IMR-90 (cell line): ENCODE measurements at regions not wholly inside any gene's neighbourhood (a gene's known extent, or its start where the extent isn't known, plus 50 kb on each side); places are given as distances from the start of the nearest gene placed in this dataset.

Experiments used
- ATAC-seq: fragments of 200-7000 bp; cut with Tn5 transposase; 2 replicates; pipeline ENCODE4 v1.9.1; 2020; ENCODE audit warnings: low read depth, mild to moderate bottlenecking, moderate library complexity
- BruUV-seq: library from RNA; stranded (reverse); fragments of 400-500 nt; replicated peaks from 2 replicates; lab custom pipeline; 2021; lab: Mats Ljungman, UMichigan
- CTCF ChIA-PET: fragments of 300-600 bp; formaldehyde crosslinking; extraction: SDS; loops from one replicate; lab custom pipeline; 2021; ENCODE audit warnings: antibody characterized with exemption; lab: Yijun Ruan, JAX
- POLR2A ChIA-PET: fragments of 300-600 bp; sonication (Branson Sonifier 250); formaldehyde crosslinking; loops from one replicate; lab custom pipeline; 2022; ENCODE audit warnings: antibody characterized with exemption; ENCODE audit not compliant: unreplicated experiment; lab: Charles Lee
- DNase-seq: peaks from one replicate; pipeline ENCODE4 v3.0.0; 2013
- H2AFZ ChIP-seq: replicated peaks from 2 replicates; pipeline ENCODE3; 2013; ENCODE audit warnings: low read length, mild to moderate bottlenecking; ENCODE audit not compliant: poor library complexity
- H2AK5ac ChIP-seq: 2 replicates; pipeline ENCODE4 v1.6.1; 2013; ENCODE audit warnings: low read depth, low read length, inconsistent platforms
- H2AK9ac ChIP-seq: replicated peaks from 2 replicates; pipeline ENCODE3; 2013; ENCODE audit warnings: mild to moderate bottlenecking, low read depth, low read length, moderate library complexity; ENCODE audit not compliant: poor library complexity
- H2BK120ac ChIP-seq: 2 replicates; pipeline ENCODE4 v1.6.1; 2013; ENCODE audit warnings: low read depth, low read length, inconsistent platforms
- H2BK15ac ChIP-seq: 3 replicates; pipeline ENCODE4 v1.6.1; 2013; ENCODE audit warnings: low read depth, low read length, inconsistent platforms
- H2BK20ac ChIP-seq: 2 replicates; pipeline ENCODE4 v1.6.1; 2013; ENCODE audit warnings: low read depth, mild to moderate bottlenecking, inconsistent platforms, low read length, moderate library complexity
- H2BK5ac ChIP-seq: 2 replicates; pipeline ENCODE4 v1.6.1; 2013; ENCODE audit warnings: mild to moderate bottlenecking, low read depth, low read length, inconsistent platforms; ENCODE audit not compliant: poor library complexity, severe bottlenecking
- H3K14ac ChIP-seq: replicated peaks from 2 replicates; pipeline ENCODE4 v1.6.1; 2013; ENCODE audit warnings: low read depth, low read length, inconsistent platforms
- H3K18ac ChIP-seq: 2 replicates; pipeline ENCODE4 v1.6.1; 2013; ENCODE audit warnings: low read depth, low read length, control low read depth
- H3K23ac ChIP-seq: 2 replicates; pipeline ENCODE4 v1.6.1; 2013; ENCODE audit warnings: low read depth, low read length, inconsistent platforms
- H3K27ac ChIP-seq: 2 replicates; pipeline ENCODE4 v1.5.1; 2013; ENCODE audit warnings: mild to moderate bottlenecking, control low read depth, low read length; ENCODE audit not compliant: insufficient read depth
- H3K27me3 ChIP-seq: 2 replicates; pipeline ENCODE4 v1.6.1; 2013; ENCODE audit warnings: low read length; ENCODE audit not compliant: control insufficient read depth, insufficient read depth
- H3K36me3 ChIP-seq: 2 replicates; pipeline ENCODE4 v1.6.1; 2013; ENCODE audit warnings: low read length, mixed read lengths; ENCODE audit not compliant: control insufficient read depth, insufficient read depth
- H3K4ac ChIP-seq: 2 replicates; pipeline ENCODE4 v1.6.1; 2013; ENCODE audit warnings: low read depth, low read length, inconsistent platforms
- H3K4me1 ChIP-seq: 2 replicates; pipeline ENCODE4 v1.6.1; 2013; ENCODE audit warnings: low read length, mixed read lengths; ENCODE audit not compliant: control insufficient read depth, insufficient read depth
- H3K4me2 ChIP-seq: 2 replicates; pipeline ENCODE4 v1.6.1; 2013; ENCODE audit warnings: low read depth, mild to moderate bottlenecking, control low read depth, low read length, moderate library complexity
- H3K4me3 ChIP-seq: 2 replicates; pipeline ENCODE4 v1.5.1; 2013; ENCODE audit warnings: low read depth, mild to moderate bottlenecking, control low read depth, low read length, moderate library complexity; ENCODE audit not compliant: insufficient read depth
- H3K56ac ChIP-seq: 2 replicates; pipeline ENCODE4 v1.6.1; 2013; ENCODE audit warnings: low read length, inconsistent platforms; ENCODE audit not compliant: insufficient read depth; ENCODE audit errors: extremely low read depth
- H3K79me1 ChIP-seq, 2 experiments: 2 replicates each; pipeline ENCODE4 v1.6.1; 2013; ENCODE audit warnings: low read length in 2 of 2, inconsistent platforms in 1 of 2, low read depth in 1 of 2
- H3K9ac ChIP-seq: 2 replicates; pipeline ENCODE4 v1.6.1; 2013; ENCODE audit warnings: low read depth, low read length, control low read depth
- H3K9me1 ChIP-seq: 2 replicates; pipeline ENCODE4 v1.6.1; 2013; ENCODE audit warnings: low read length, inconsistent platforms; ENCODE audit not compliant: insufficient read depth
- H3K9me3 ChIP-seq: 2 replicates; pipeline ENCODE4 v1.6.1; 2013; ENCODE audit warnings: low read length; ENCODE audit not compliant: control insufficient read depth, insufficient read depth
- H4K20me1 ChIP-seq: 2 replicates; pipeline ENCODE4 v1.6.1; 2013; ENCODE audit warnings: low read length, inconsistent platforms; ENCODE audit not compliant: insufficient read depth
- H4K5ac ChIP-seq: 2 replicates; pipeline ENCODE4 v1.6.1; 2013; ENCODE audit warnings: mild to moderate bottlenecking, low read depth, low read length, control low read depth
- H4K8ac ChIP-seq, 2 experiments: 2 replicates each; pipeline ENCODE4 v1.6.1; 2013; ENCODE audit warnings: low read depth in 2 of 2, low read length in 2 of 2, control low read depth in 1 of 2, inconsistent platforms in 1 of 2
- H4K91ac ChIP-seq: 2 replicates; pipeline ENCODE4 v1.6.1; 2013; ENCODE audit warnings: low read depth, low read length, inconsistent platforms; ENCODE audit not compliant: insufficient read depth
- RCOR1 ChIP-seq: IDR thresholded peaks from 2 replicates; pipeline ENCODE4 v1.6.1; 2012; ENCODE audit warnings: mild to moderate bottlenecking, low read length, improper control_type of control experiment; ENCODE audit not compliant: insufficient replicate concordance
- dilution Hi-C: fragments of 300-500 bp; cut with HindIII; formaldehyde crosslinking; loops from one replicate; pipeline ENCODE4 v1.14.3; 2018; ENCODE audit warnings: low sequenced_read_pairs; ENCODE audit not compliant: unreplicated experiment
- in situ Hi-C: fragments of 300-500 bp; cut with MboI; formaldehyde crosslinking; loops from 3 replicates; pipeline ENCODE4 v1.14.3; 2019; ENCODE audit warnings: low sequenced_read_pairs, inconsistent platforms, mixed read lengths
- intact Hi-C: fragments of 100-400 bp; cut with micrococcal nuclease; formaldehyde crosslinking; loops from 2 replicates; pipeline ENCODE4 v1.10.0; 2022

GRCh38 chr7:131212114-131212513, 115.6 kb upstream of the MKLN1 start:
- CTCF ChIA-PET = no interaction called here
- TF ChIP-seq RCOR1 = no peak
- ATAC-seq = peak; percentile 60
- H3K27ac ChIP-seq = no peak overlapping the region
- H4K20me1 ChIP-seq = no peaks in the 10 kb centered on the region
- no peak overlapping the region for H2BK20ac ChIP-seq
- no peak overlapping the region for H2AK5ac ChIP-seq
- H4K8ac ChIP-seq = no peak overlapping the region
- intact Hi-C loops (loop anchor here (1.0 kb wide), 1 partner anchor 15 kb away; no protein-coding TSS in a partner anchor), in situ Hi-C loops (no loop called here), dilution Hi-C loops (no loop called here)
- H3K56ac ChIP-seq = no peak overlapping the region
- H3K9me3 ChIP-seq = no peaks in the 10 kb centered on the region
- no peak overlapping the region for H4K5ac ChIP-seq
- H2BK120ac ChIP-seq = no peak overlapping the region
- H4K91ac ChIP-seq = no peak overlapping the region
- H3K9ac ChIP-seq = no peak overlapping the region
- H3K4me3 ChIP-seq = no peak overlapping the region
- H2AK9ac ChIP-seq = no peak overlapping the region
- H3K14ac ChIP-seq = no peak overlapping the region
- no peak overlapping the region for H2BK5ac ChIP-seq
- no peaks in the 10 kb centered on the region for H3K79me1 ChIP-seq
- POLR2A ChIA-PET = no interaction called here
- no peak overlapping the region for H3K18ac ChIP-seq
- H3K4ac ChIP-seq = no peak overlapping the region
- no peaks in the 10 kb centered on the region for H3K4me1 ChIP-seq
- no peak overlapping the region for H2AFZ ChIP-seq
- no peaks in the 10 kb centered on the region for H3K36me3 ChIP-seq
- no peaks in the 10 kb centered on the region for H3K9me1 ChIP-seq
- H3K23ac ChIP-seq = no peak overlapping the region
- no peaks in the 10 kb centered on the region; the same call in 1 of the 2 replicates for H3K27me3 ChIP-seq
- no TSS peak for BruUV-seq
- H3K4me2 ChIP-seq = no peak overlapping the region
- H2BK15ac ChIP-seq = no peak overlapping the region
- DNase-seq = peak; percentile 43
